GM18507 (cell line): ENCODE measurements at regions not wholly inside any gene's neighbourhood (a gene's known extent, or its start where the extent isn't known, plus 50 kb on each side); places are given as distances from the start of the nearest gene placed in this dataset.

Source experiments
- DNase-seq: peaks from one replicate; pipeline ENCODE4 v3.0.0; 2011; ENCODE audit warnings: low read depth; ENCODE audit not compliant: insufficient read length; ENCODE audit errors: extremely low spot score
- FAIRE-seq: peaks from 2 replicates; lab custom pipeline; 2011; peaks lifted over from hg19 to GRCh38; lab: Jason Lieb, UNC

- no peak for DNase-seq
- no peak for FAIRE-seq
These were observed 359.8 kb downstream of the TMEM232 start for GRCh38 chr5:110366716-110367115.
